NCI-H748 treated with DMSO at 0.1 percent for 48 hours (cell line): ENCODE measurements at regions not wholly inside any gene's neighbourhood (a gene's known extent, or its start where the extent isn't known, plus 50 kb on each side); places are given as distances from the start of the nearest gene placed in this dataset.
"Not testable (repeated sequence)": the region's sequence is repeated elsewhere in the genome, so short reads cannot be mapped to it uniquely, and the experiment has no call there.

Experiments used
- DNase-seq: peaks from one replicate; lab custom pipeline; 2025; lab: John Stamatoyannopoulos, UW

- DNase-seq: not testable (repeated sequence)
Observed at GRCh38 chr6:86872810-86873209, 64.5 kb upstream of the HTR1E start.

GRCh38 chr6:86871681-86872080, 65.6 kb upstream of the HTR1E start:
- no peak for DNase-seq

- DNase-seq: no peak
Observed at GRCh38 chr6:86869500-86869899, 67.8 kb upstream of the HTR1E start.

GRCh38 chr6:86859513-86859912, 77.8 kb upstream of the HTR1E start:
- DNase-seq: no peak

GRCh38 chr6:86858970-86859369, 78.4 kb upstream of the HTR1E start:
- DNase-seq: no peak

GRCh38 chr6:86857783-86858182, 79.5 kb upstream of the HTR1E start:
- DNase-seq: no peak

- DNase-seq: peak; percentile 8
Observed at GRCh38 chr6:86856937-86857563, 80.3 kb upstream of the HTR1E start.

- DNase-seq: no peak
Observed at GRCh38 chr6:86856379-86856778, 80.9 kb upstream of the HTR1E start.

- DNase-seq: no peak
Observed at GRCh38 chr6:86848986-86849385, 88.3 kb upstream of the HTR1E start.

GRCh38 chr6:86832686-86833085, 104.6 kb upstream of the HTR1E start:
- no peak for DNase-seq

- DNase-seq: no peak
Observed at GRCh38 chr6:86825436-86825835, 111.9 kb upstream of the HTR1E start.

GRCh38 chr6:86822747-86823146, 114.6 kb upstream of the HTR1E start:
- DNase-seq: no peak

GRCh38 chr6:86820750-86821149, 116.6 kb upstream of the HTR1E start:
- no peak for DNase-seq

GRCh38 chr6:86793649-86794048, 143.7 kb upstream of the HTR1E start:
- no peak for DNase-seq

- no peak for DNase-seq
Observed at GRCh38 chr6:86791476-86791875, 145.9 kb upstream of the HTR1E start.

GRCh38 chr6:86789779-86790411, 147.4 kb upstream of the HTR1E start:
- DNase-seq: no peak

- no peak for DNase-seq
Observed at GRCh38 chr6:86782328-86782727, 155.0 kb upstream of the HTR1E start.

- DNase-seq: no peak
Observed at GRCh38 chr6:86780923-86781322, 156.4 kb upstream of the HTR1E start.

- DNase-seq: no peak
Observed at GRCh38 chr6:86775893-86776292, 161.4 kb upstream of the HTR1E start.

- no peak for DNase-seq
Observed at GRCh38 chr6:86765211-86765610, 172.1 kb upstream of the HTR1E start.

GRCh38 chr6:86759953-86760352, 177.4 kb upstream of the HTR1E start:
- DNase-seq: not testable (repeated sequence)

GRCh38 chr6:86756640-86757229, 180.6 kb upstream of the HTR1E start:
- no peak for DNase-seq

- no peak for DNase-seq
Observed at GRCh38 chr6:86744048-86744447, 193.3 kb upstream of the HTR1E start.

- no peak for DNase-seq
Observed at GRCh38 chr6:86738078-86738477, 199.2 kb upstream of the HTR1E start.
